ENCODE measurements at regions not wholly inside any gene's neighbourhood (a gene's known extent, or its start where the extent isn't known, plus 50 kb on each side); places are given as distances from the start of the nearest gene placed in this dataset.
"Not testable (repeated sequence)": the region's sequence is repeated elsewhere in the genome, so short reads cannot be mapped to it uniquely, and the experiment has no call there.

GRCh38 chr7:131625345-131625744 lies 68.9 kb upstream of the PODXL start:
- peaks cover 29 to 85% of the 10 kb centered on the region in 2 experiments for H3K27me3 ChIP-seq (ENCODE audit: control insufficient read depth in 2 of 2, insufficient read depth in 2 of 2, low read length in 2 of 2)
- POLR2A ChIA-PET: interaction anchor here (0.6 kb wide), 2 partner anchors 23 to 1335 kb away, joined by 3 to 4 read pairs; no protein-coding TSS in a partner anchor
- H3K9me3 ChIP-seq (replicated peaks; ENCODE audit: control insufficient read depth, insufficient read depth, low read depth, low read length); H3K4me3 ChIP-seq; DNase-seq (ENCODE audit: extremely low read depth in 1 of 4, low spot score in 3 of 4); H4K20me1 ChIP-seq (replicated peaks; ENCODE audit: control insufficient read depth, insufficient read depth, low read length); BruUV-seq (replicated peaks); H3K4me2 ChIP-seq (ENCODE audit: insufficient read depth, low read length); H3K79me2 ChIP-seq (ENCODE audit: control insufficient read depth, insufficient read depth, low read length); H3K4me1 ChIP-seq (replicated peaks in 1 of 2; ENCODE audit: control insufficient read depth in 2 of 2, insufficient read depth in 2 of 2, low read length in 2 of 2); intact Hi-C loops (cut with micrococcal nuclease); H3K9ac ChIP-seq (ENCODE audit: insufficient read depth in 1 of 2, low read depth in 2 of 2, low read length in 2 of 2); H3K9me1 ChIP-seq (ENCODE audit: control insufficient read depth, insufficient read depth, low read length); H3K27ac ChIP-seq (ENCODE audit: extremely low read depth, low read depth, low read length); CTCF ChIA-PET (ENCODE audit: low intra/inter-chr PET ratio); ATAC-seq; FAIRE-seq; H3K36me3 ChIP-seq (ENCODE audit: control insufficient read depth, insufficient read depth, low read length); H2AFZ ChIP-seq (ENCODE audit: low read depth, low read length); in situ Hi-C loops (cut with MboI): not testable (repeated sequence)
- TF ChIP-seq C11orf30 (IDR thresholded peaks at IDR 0.05; ENCODE audit: low read depth) (peak; percentile 76), ZNF316 (IDR thresholded peaks at IDR 0.05) (peak; percentile 84), MAFG (tag; conservative IDR thresholded peaks at IDR 0.05) (peak; percentile 74), MAFK (IDR thresholded peaks at IDR 0.05; ENCODE audit: low read length) (peak; percentile 44), PHB (CRISPR knock-in tag; IDR thresholded peaks at IDR 0.05) (0 out of 2 replicates have a peak, but pooled peaks have one; percentile 22), MAFF (IDR thresholded peaks at IDR 0.05; ENCODE audit: low read length) (peak; percentile 31; the same call in 1 of the 2 replicates)
- 9% methylated on average over 9 of the region's 9 CpGs for WGBS (ENCODE audit: insufficient coverage, low coverage, missing lambda C conversion rate)

- Histone ChIP-seq H3K9me1 (ENCODE audit: control insufficient read depth, insufficient read depth, low read length) (no peaks in the 10 kb centered on the region), H3K36me3 (ENCODE audit: control insufficient read depth, insufficient read depth, low read length) (no peaks in the 10 kb centered on the region), H3K9me3 (replicated peaks; ENCODE audit: control insufficient read depth, insufficient read depth, low read depth, low read length) (no peaks in the 10 kb centered on the region), H3K4me3 (no peak overlapping the region), H2AFZ (ENCODE audit: low read depth, low read length) (no peak overlapping the region), H3K27me3 (ENCODE audit: control insufficient read depth in 2 of 2, insufficient read depth in 2 of 2, low read length in 2 of 2) (peaks cover 24 to 81% of the 10 kb centered on the region in 2 experiments), H3K4me1 (replicated peaks in 1 of 2; ENCODE audit: control insufficient read depth in 2 of 2, insufficient read depth in 2 of 2, low read length in 2 of 2) (peaks cover 3 to 6% of the 10 kb centered on the region in 2 experiments; a peak in 3 of 5 replicates), H3K79me2 (ENCODE audit: control insufficient read depth, insufficient read depth, low read length) (no peaks in the 10 kb centered on the region), H3K4me2 (ENCODE audit: insufficient read depth, low read length) (no peak overlapping the region), H4K20me1 (replicated peaks; ENCODE audit: control insufficient read depth, insufficient read depth, low read length) (0 out of 2 replicates have a peak, but pooled peaks cover 3% of the 10 kb centered on the region), H3K9ac (ENCODE audit: insufficient read depth in 1 of 2, low read depth in 2 of 2, low read length in 2 of 2) (no peak overlapping the region), H3K27ac (ENCODE audit: extremely low read depth, low read depth, low read length) (no peak overlapping the region)
- ChIA-PET CTCF (ENCODE audit: low intra/inter-chr PET ratio) (no interaction called here), POLR2A (interaction anchor here (0.6 kb wide), 2 partner anchors 22 to 516 kb away, joined by 3 to 4 read pairs; no protein-coding TSS in a partner anchor)
- in situ Hi-C loops (cut with MboI): no loop called here
- TF ChIP-seq LEF1 (IDR thresholded peaks at IDR 0.05) (no peak), ZFP1 (CRISPR knock-in tag; IDR thresholded peaks at IDR 0.05) (no peak), RUNX1 (IDR thresholded peaks at IDR 0.05; ENCODE audit: low read depth) (no peak), TRIM28 (IDR thresholded peaks at IDR 0.05) (no peak), MXI1 (IDR thresholded peaks at IDR 0.05; ENCODE audit: low read depth, low read length) (no peak)
- intact Hi-C loops (cut with micrococcal nuclease): no loop called here
- ATAC-seq (no peak), DNase-seq (ENCODE audit: extremely low read depth in 1 of 4, low spot score in 3 of 4) (no peak), FAIRE-seq (no peak)
- 5% methylated on average over 7 of the region's 7 CpGs for WGBS (ENCODE audit: insufficient coverage, low coverage, missing lambda C conversion rate)
- BruUV-seq (replicated peaks): no TSS peak
Measured at GRCh38 chr7:131624536-131624935, 68.1 kb upstream of the PODXL start.
